ENCODE measurements at regions not wholly inside any gene's neighbourhood (a gene's known extent, or its start where the extent isn't known, plus 50 kb on each side); places are given as distances from the start of the nearest gene placed in this dataset.

DNA sequence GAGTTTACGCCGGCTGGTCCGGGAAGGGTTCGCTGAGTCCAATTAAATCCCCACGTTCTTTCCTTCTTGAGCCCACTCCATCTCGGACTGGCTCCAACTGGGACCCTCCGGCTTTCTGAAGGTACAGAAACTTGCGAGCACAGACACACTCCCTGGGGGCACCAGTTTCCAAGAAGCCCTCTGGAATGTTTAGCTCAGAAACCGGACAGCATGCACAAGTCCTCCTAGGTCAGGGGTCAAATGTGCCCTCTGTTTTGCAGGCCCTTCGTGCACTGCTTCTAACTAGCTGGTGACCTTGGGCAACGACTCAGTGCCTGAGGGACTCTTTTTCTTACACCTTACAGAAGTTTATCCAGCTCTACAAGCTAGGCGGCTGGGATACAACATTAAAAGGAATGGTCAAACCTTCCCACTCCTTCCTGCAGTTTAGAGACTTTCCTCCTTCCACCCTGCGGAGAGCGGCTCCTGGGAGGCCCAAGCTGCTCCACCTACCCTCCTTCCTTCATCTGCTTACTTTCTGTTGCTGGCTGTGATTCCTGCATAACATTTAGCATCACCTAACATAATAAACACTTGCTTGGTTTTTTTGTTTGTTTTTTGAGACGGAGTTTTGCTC lies 275.5 kb downstream of the BCOR start:
- TF ChIP-seq, protein P1, sequence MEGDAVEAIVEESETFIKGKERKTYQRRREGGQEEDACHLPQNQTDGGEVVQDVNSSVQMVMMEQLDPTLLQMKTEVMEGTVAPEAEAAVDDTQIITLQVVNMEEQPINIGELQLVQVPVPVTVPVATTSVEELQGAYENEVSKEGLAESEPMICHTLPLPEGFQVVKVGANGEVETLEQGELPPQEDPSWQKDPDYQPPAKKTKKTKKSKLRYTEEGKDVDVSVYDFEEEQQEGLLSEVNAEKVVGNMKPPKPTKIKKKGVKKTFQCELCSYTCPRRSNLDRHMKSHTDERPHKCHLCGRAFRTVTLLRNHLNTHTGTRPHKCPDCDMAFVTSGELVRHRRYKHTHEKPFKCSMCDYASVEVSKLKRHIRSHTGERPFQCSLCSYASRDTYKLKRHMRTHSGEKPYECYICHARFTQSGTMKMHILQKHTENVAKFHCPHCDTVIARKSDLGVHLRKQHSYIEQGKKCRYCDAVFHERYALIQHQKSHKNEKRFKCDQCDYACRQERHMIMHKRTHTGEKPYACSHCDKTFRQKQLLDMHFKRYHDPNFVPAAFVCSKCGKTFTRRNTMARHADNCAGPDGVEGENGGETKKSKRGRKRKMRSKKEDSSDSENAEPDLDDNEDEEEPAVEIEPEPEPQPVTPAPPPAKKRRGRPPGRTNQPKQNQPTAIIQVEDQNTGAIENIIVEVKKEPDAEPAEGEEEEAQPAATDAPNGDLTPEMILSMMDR (IDR thresholded peaks at IDR 0.05; ENCODE audit: low read depth, low read length, poor library complexity, severe bottlenecking), result no peak
- TF ChIP-seq EZH2phosphoT487 (IDR thresholded peaks at IDR 0.05; ENCODE audit: borderline replicate concordance, low read length), result no peak

Data from DOHH2 (cell line).